ENCODE measurements at regions not wholly inside any gene's neighbourhood (a gene's known extent, or its start where the extent isn't known, plus 50 kb on each side); places are given as distances from the start of the nearest gene placed in this dataset.
"Not testable (repeated sequence)": the region's sequence is repeated elsewhere in the genome, so short reads cannot be mapped to it uniquely, and the experiment has no call there.

GRCh38 chr7:149706398-149706797 is 67.0 kb downstream of the ZNF467 start:
- CTCF ChIA-PET: no interaction called here
- intact Hi-C loops (cut with micrococcal nuclease): no loop called here

GRCh38 chr7:149704507-149704906 is 68.9 kb downstream of the ZNF467 start:
- Mint-ChIP-seq H3K9me3 (peaks cover 7% of the 10 kb centered on the region), H3K4me1 (no peaks in the 10 kb centered on the region), H3K27me3 (peaks cover 16% of the 10 kb centered on the region), H3K27ac (no peak overlapping the region), H3K36me3 (ENCODE audit: low read depth) (peaks cover under 1% of the 10 kb centered on the region), H3K4me3 (no peak overlapping the region)
- DNase-seq (no peak), ATAC-seq (ENCODE audit: low read depth) (no peak)
- CTCF ChIA-PET: no interaction called here
- no peak for TF ChIP-seq CTCF (IDR thresholded peaks at IDR 0.05)
- intact Hi-C loops (cut with micrococcal nuclease): no loop called here
- POLR2A ChIA-PET: no interaction called here

More at GRCh38 chr7:149706398-149706797, 67.0 kb downstream of the ZNF467 start:
- Mint-ChIP-seq H3K4me3 (no peak overlapping the region), H3K27me3 (peaks cover 13% of the 10 kb centered on the region), H3K36me3 (ENCODE audit: low read depth) (peaks cover 2% of the 10 kb centered on the region), H3K27ac (no peak overlapping the region), H3K9me3 (peaks cover 9% of the 10 kb centered on the region), H3K4me1 (no peaks in the 10 kb centered on the region)
- DNase-seq (no peak), ATAC-seq (ENCODE audit: low read depth) (no peak)
- POLR2A ChIA-PET: no interaction called here
- no peak for TF ChIP-seq CTCF (IDR thresholded peaks at IDR 0.05)

- peaks cover 6% of the 10 kb centered on the region for H3K9me3 Mint-ChIP-seq
- no peak for TF ChIP-seq CTCF (IDR thresholded peaks at IDR 0.05)
- ChIA-PET POLR2A (no interaction called here), CTCF (no interaction called here)
- no peak overlapping the region for H3K4me3 Mint-ChIP-seq
- peaks cover 16% of the 10 kb centered on the region for H3K27me3 Mint-ChIP-seq
- no peaks in the 10 kb centered on the region for H3K36me3 Mint-ChIP-seq (ENCODE audit: low read depth)
- DNase-seq (no peak), ATAC-seq (ENCODE audit: low read depth) (no peak)
- intact Hi-C loops (cut with micrococcal nuclease): no loop called here
- H3K4me1 Mint-ChIP-seq: no peaks in the 10 kb centered on the region
- no peak overlapping the region for H3K27ac Mint-ChIP-seq
Measured at GRCh38 chr7:149703044-149703650, 70.2 kb downstream of the ZNF467 start.

- no peaks in the 10 kb centered on the region for H3K4me1 Mint-ChIP-seq
- H3K36me3 Mint-ChIP-seq (ENCODE audit: low read depth): no peaks in the 10 kb centered on the region
- DNase-seq (no peak), ATAC-seq (ENCODE audit: low read depth) (no peak)
- intact Hi-C loops (cut with micrococcal nuclease): no loop called here
- H3K27ac Mint-ChIP-seq: no peak overlapping the region
- CTCF ChIA-PET: no interaction called here
- no peak overlapping the region for H3K4me3 Mint-ChIP-seq
- H3K27me3 Mint-ChIP-seq: peaks cover 10% of the 10 kb centered on the region
- POLR2A ChIA-PET: interaction anchor here (0.6 kb wide), 1 partner anchor 10 kb away, joined by 7 read pairs; no protein-coding TSS in a partner anchor
- H3K9me3 Mint-ChIP-seq: peaks cover 13% of the 10 kb centered on the region
- TF ChIP-seq CTCF (IDR thresholded peaks at IDR 0.05): no peak
Measured at GRCh38 chr7:149701495-149702240, 71.7 kb downstream of the ZNF467 start.

GRCh38 chr7:149697767-149698166 is 75.6 kb downstream of the ZNF467 start:
- H3K36me3 Mint-ChIP-seq (ENCODE audit: low read depth); CTCF ChIA-PET; H3K4me1 Mint-ChIP-seq; POLR2A ChIA-PET; H3K27ac Mint-ChIP-seq; DNase-seq; H3K4me3 Mint-ChIP-seq; intact Hi-C loops (cut with micrococcal nuclease); ATAC-seq (ENCODE audit: low read depth): not testable (repeated sequence)
- peaks cover 13% of the 10 kb centered on the region for H3K9me3 Mint-ChIP-seq
- peaks cover 12% of the 10 kb centered on the region for H3K27me3 Mint-ChIP-seq
